DND-41 (cell line): ENCODE measurements at regions not wholly inside any gene's neighbourhood (a gene's known extent, or its start where the extent isn't known, plus 50 kb on each side); places are given as distances from the start of the nearest gene placed in this dataset.
A peak's percentile ranks its signal among the peaks of the same experiment; 100 is the strongest.

ENCODE experiments used
- ATAC-seq: fragments of 200-7000 bp; cut with Tn5 transposase; 3 replicates; pipeline ENCODE4 v1.9.1; 2021; ENCODE audit warnings: low read depth; ENCODE audit not compliant: insufficient read depth
- DNase-seq: peaks from one replicate; pipeline ENCODE4 v3.0.0-alpha.2; 2020
- H2AFZ ChIP-seq: 2 replicates; pipeline ENCODE4 v1.6.0; 2012; ENCODE audit warnings: low read depth, low read length
- H3K27ac ChIP-seq: 2 replicates; pipeline ENCODE4 v1.5.1; 2012; ENCODE audit warnings: low read length, inconsistent platforms
- H3K27me3 ChIP-seq: fragments of 200-600 bp; sonication (generic); 2 replicates; pipeline ENCODE4 v1.6.0; 2012; ENCODE audit warnings: low read length, mild to moderate bottlenecking, inconsistent platforms; ENCODE audit not compliant: insufficient read depth, poor library complexity
- H3K36me3 ChIP-seq: 2 replicates; pipeline ENCODE4 v1.5.1; 2012; ENCODE audit warnings: low read length, inconsistent platforms; ENCODE audit not compliant: insufficient read depth
- H3K4me1 ChIP-seq: 2 replicates; pipeline ENCODE4 v1.5.1; 2012; ENCODE audit warnings: mild to moderate bottlenecking, low read length; ENCODE audit not compliant: insufficient read depth
- H3K4me2 ChIP-seq: 2 replicates; pipeline ENCODE4 v1.6.0; 2012; ENCODE audit warnings: mild to moderate bottlenecking, moderate library complexity, low read length, inconsistent platforms; ENCODE audit not compliant: insufficient read depth
- H3K4me3 ChIP-seq, 2 experiments: fragments of 200-600 bp in 1 of 2; shearing (Covaris generic) in 1 of 2; 2 replicates each; pipeline ENCODE4 v1.5.1; 2012 to 2016; ENCODE audit warnings: inconsistent platforms in 2 of 2, low read length in 2 of 2, mild to moderate bottlenecking in 2 of 2, low read depth in 1 of 2, moderate library complexity in 1 of 2
- H3K79me2 ChIP-seq: 2 replicates; pipeline ENCODE4 v1.6.0; 2012; ENCODE audit warnings: low read length, inconsistent platforms; ENCODE audit not compliant: insufficient read depth
- H3K9ac ChIP-seq: 2 replicates; pipeline ENCODE4 v1.6.0; 2012; ENCODE audit warnings: low read depth, mild to moderate bottlenecking, inconsistent platforms, low read length, moderate library complexity
- H3K9me3 ChIP-seq: 2 replicates; pipeline ENCODE4 v1.5.1; 2012; ENCODE audit warnings: low read length, moderate library complexity, mild to moderate bottlenecking, inconsistent platforms; ENCODE audit not compliant: insufficient read depth, severe bottlenecking
- H4K20me1 ChIP-seq: 2 replicates; pipeline ENCODE4 v1.6.0; 2012; ENCODE audit warnings: low read length; ENCODE audit not compliant: insufficient read depth
- CTCF ChIP-seq: IDR thresholded peaks from 2 replicates; pipeline ENCODE4 v1.5.1; 2012; ENCODE audit warnings: borderline replicate concordance, low read length, moderate library complexity, mild to moderate bottlenecking; ENCODE audit not compliant: poor library complexity, severe bottlenecking; ENCODE audit errors: extremely low read depth
- EZH2 ChIP-seq: IDR thresholded peaks from 3 replicates; pipeline ENCODE4 v1.6.1; 2012; ENCODE audit warnings: borderline replicate concordance, low read depth, mild to moderate bottlenecking, moderate library complexity, low read length, inconsistent platforms; ENCODE audit not compliant: severe bottlenecking

GRCh38 chr3:180223268-180223667, 186.5 kb upstream of the PEX5L start:
- TF ChIP-seq EZH2 (no peak), CTCF (no peak)
- Histone ChIP-seq H3K4me3 (no peak overlapping the region), H3K27me3 (no peaks in the 10 kb centered on the region), H3K4me2 (no peak overlapping the region), H3K9me3 (peaks cover 10% of the 10 kb centered on the region), H3K4me1 (peaks cover 8% of the 10 kb centered on the region), H3K9ac (no peak overlapping the region), H4K20me1 (no peaks in the 10 kb centered on the region), H2AFZ (peak overlapping the region; percentile 60), H3K79me2 (no peaks in the 10 kb centered on the region), H3K36me3 (no peaks in the 10 kb centered on the region), H3K27ac (no peak overlapping the region; the same call in 1 of the 2 replicates)
- peak; percentile 95 for ATAC-seq
- peak; percentile 9 for DNase-seq

- Histone ChIP-seq H3K4me1 (no peaks in the 10 kb centered on the region), H2AFZ (no peak overlapping the region), H3K4me3 (no peak overlapping the region), H3K79me2 (no peaks in the 10 kb centered on the region), H3K36me3 (no peaks in the 10 kb centered on the region), H3K9me3 (peaks cover 61% of the 10 kb centered on the region), H3K9ac (no peak overlapping the region), H3K27me3 (no peaks in the 10 kb centered on the region), H3K4me2 (no peak overlapping the region), H4K20me1 (no peaks in the 10 kb centered on the region), H3K27ac (no peak overlapping the region)
- peak; percentile 10 for DNase-seq
- no peak for TF ChIP-seq EZH2
- no peak for TF ChIP-seq CTCF
- ATAC-seq, result no peak
Measured at GRCh38 chr3:180229113-180229512, 192.4 kb upstream of the PEX5L start.

GRCh38 chr3:180239939-180240338, 203.2 kb upstream of the PEX5L start:
- H3K4me2 ChIP-seq, result no peak overlapping the region
- no peak for DNase-seq
- no peak overlapping the region for H3K27ac ChIP-seq
- no peaks in the 10 kb centered on the region for H3K36me3 ChIP-seq
- H3K79me2 ChIP-seq, result no peaks in the 10 kb centered on the region
- peaks cover 3% of the 10 kb centered on the region for H3K9me3 ChIP-seq
- no peaks in the 10 kb centered on the region for H4K20me1 ChIP-seq
- no peak overlapping the region for H3K9ac ChIP-seq
- H3K4me3 ChIP-seq, result no peak overlapping the region
- TF ChIP-seq EZH2 (no peak), CTCF (no peak)
- H3K27me3 ChIP-seq, result no peaks in the 10 kb centered on the region
- no peak overlapping the region for H2AFZ ChIP-seq
- no peaks in the 10 kb centered on the region for H3K4me1 ChIP-seq
- ATAC-seq, result no peak

- Histone ChIP-seq H3K4me1 (no peaks in the 10 kb centered on the region), H3K27ac (no peak overlapping the region), H3K27me3 (no peaks in the 10 kb centered on the region), H3K9ac (no peak overlapping the region), H3K36me3 (no peaks in the 10 kb centered on the region), H2AFZ (no peak overlapping the region), H3K4me2 (no peak overlapping the region), H3K4me3 (no peak overlapping the region), H3K9me3 (no peaks in the 10 kb centered on the region), H3K79me2 (no peaks in the 10 kb centered on the region), H4K20me1 (no peaks in the 10 kb centered on the region)
- ATAC-seq (no peak), DNase-seq (no peak)
- TF ChIP-seq EZH2 (no peak), CTCF (no peak)
Measured at GRCh38 chr3:180246688-180247195, 210.0 kb upstream of the PEX5L start.
